ENCODE measurements at regions not wholly inside any gene's neighbourhood (a gene's known extent, or its start where the extent isn't known, plus 50 kb on each side); places are given as distances from the start of the nearest gene placed in this dataset.
A peak's percentile ranks its signal among the peaks of the same experiment; 100 is the strongest.
"Not testable (repeated sequence)": the region's sequence is repeated elsewhere in the genome, so short reads cannot be mapped to it uniquely, and the experiment has no call there.

GRCh38 chrX:128800138-128800537, 723.2 kb downstream of the SMARCA1 start:
- H3K4me3 ChIP-seq (ENCODE audit: low read depth, low read length): no peak overlapping the region
- TF ChIP-seq, protein P1, sequence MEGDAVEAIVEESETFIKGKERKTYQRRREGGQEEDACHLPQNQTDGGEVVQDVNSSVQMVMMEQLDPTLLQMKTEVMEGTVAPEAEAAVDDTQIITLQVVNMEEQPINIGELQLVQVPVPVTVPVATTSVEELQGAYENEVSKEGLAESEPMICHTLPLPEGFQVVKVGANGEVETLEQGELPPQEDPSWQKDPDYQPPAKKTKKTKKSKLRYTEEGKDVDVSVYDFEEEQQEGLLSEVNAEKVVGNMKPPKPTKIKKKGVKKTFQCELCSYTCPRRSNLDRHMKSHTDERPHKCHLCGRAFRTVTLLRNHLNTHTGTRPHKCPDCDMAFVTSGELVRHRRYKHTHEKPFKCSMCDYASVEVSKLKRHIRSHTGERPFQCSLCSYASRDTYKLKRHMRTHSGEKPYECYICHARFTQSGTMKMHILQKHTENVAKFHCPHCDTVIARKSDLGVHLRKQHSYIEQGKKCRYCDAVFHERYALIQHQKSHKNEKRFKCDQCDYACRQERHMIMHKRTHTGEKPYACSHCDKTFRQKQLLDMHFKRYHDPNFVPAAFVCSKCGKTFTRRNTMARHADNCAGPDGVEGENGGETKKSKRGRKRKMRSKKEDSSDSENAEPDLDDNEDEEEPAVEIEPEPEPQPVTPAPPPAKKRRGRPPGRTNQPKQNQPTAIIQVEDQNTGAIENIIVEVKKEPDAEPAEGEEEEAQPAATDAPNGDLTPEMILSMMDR (IDR thresholded peaks at IDR 0.05; ENCODE audit: insufficient read depth, low read depth, low read length): no peak
- DNase-seq (ENCODE audit: low read depth): no peak

- not testable (repeated sequence) for H3K4me3 ChIP-seq (ENCODE audit: low read depth, low read length); DNase-seq (ENCODE audit: low read depth)
Observed at GRCh38 chrX:128783139-128783538, 730.9 kb upstream of the ACTRT1 start.

DNA sequence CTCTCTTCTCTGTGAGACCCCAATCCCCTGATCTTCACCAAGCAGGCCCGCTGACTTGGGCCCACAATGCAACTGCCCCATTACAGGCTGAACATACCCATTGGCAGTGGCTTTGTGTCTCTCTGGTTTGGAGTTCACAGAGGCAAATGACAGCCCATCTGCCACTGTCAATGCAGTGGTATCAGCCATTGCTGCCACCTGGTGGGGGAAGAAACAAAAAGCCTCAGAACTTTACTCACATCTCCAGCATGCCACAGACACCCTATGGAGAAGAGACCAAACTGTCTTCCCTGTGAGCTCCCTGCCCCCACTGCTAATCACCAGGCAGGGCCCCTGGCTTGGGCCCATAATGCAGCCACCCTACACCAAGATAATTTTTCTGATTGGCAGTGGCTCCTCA, 729.3 kb upstream of the ACTRT1 start:
- H3K4me3 ChIP-seq (ENCODE audit: low read depth, low read length): no peak overlapping the region
- no peak for DNase-seq (ENCODE audit: low read depth)
- TF ChIP-seq, protein P1 (IDR thresholded peaks at IDR 0.05; ENCODE audit: insufficient read depth, low read depth, low read length): no peak

DNA sequence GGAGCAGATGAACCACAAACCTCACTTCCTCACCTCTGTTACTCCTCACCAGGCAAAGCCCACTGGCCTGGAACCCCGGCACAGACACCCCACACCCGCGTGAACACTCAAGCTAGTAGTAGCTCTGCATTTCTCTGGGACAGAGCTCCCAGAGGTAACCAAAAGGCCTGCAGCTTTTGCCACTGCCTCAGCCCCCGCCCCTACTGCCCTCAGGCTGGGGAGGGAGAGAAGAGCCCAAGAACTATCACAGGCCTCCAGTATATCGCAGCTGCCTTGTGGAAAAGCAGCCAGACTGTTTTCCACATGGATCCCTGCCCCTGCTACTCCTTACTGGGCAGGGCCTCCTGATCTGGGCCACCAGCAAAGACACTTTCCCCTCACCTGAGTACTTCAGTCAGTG, 728.7 kb upstream of the ACTRT1 start:
- no peak for DNase-seq (ENCODE audit: low read depth)
- no peak overlapping the region for H3K4me3 ChIP-seq (ENCODE audit: low read depth, low read length)
- TF ChIP-seq, protein P1 (IDR thresholded peaks at IDR 0.05; ENCODE audit: insufficient read depth, low read depth, low read length): no peak

- peak; percentile 7 for DNase-seq (ENCODE audit: low read depth)
- TF ChIP-seq, protein P1 (IDR thresholded peaks at IDR 0.05; ENCODE audit: insufficient read depth, low read depth, low read length): no peak
- H3K4me3 ChIP-seq (ENCODE audit: low read depth, low read length): no peak overlapping the region
Observed at GRCh38 chrX:128769495-128769894, 717.3 kb upstream of the ACTRT1 start.

DNA sequence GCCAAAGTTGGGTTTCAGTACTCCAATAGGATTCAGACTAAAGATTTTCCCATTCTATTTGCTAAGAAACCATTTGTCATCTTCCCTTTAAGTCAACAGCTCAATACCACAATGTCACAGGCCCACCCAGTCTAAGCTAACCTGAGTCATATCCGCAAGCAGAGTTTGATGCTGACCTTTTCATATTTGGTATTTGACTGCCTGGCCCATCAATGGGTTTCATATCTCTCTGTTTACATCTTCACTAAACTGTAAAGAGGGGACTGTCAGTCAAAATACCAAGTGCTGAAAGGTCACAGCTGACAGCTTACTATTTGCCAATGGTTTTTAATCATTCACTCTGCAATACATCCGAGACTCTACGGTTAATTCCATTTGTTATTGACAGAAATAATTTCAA, 707.5 kb upstream of the ACTRT1 start:
- TF ChIP-seq, protein P1 (IDR thresholded peaks at IDR 0.05; ENCODE audit: insufficient read depth, low read depth, low read length): no peak
- no peak overlapping the region for H3K4me3 ChIP-seq (ENCODE audit: low read depth, low read length)
- DNase-seq (ENCODE audit: low read depth): no peak

DNA sequence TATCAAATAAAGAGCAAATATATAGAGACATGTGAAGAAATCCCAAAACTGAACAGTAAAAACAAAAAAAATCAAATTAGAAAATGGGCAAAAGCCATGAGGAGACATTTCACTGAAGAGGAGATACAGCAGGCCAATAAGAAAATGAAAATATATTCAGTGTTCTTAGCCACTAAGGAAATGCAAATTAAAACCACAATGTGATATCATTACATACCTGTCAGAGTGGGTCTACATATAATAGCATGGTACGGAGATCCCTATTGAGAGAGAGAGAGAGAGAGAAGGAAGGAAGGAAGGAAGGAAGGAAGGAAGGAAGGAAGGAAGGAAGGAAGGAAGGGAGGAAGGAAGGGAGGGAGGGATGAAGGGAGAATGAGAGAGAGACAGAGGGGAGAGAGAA, 707.0 kb upstream of the ACTRT1 start:
- no peak overlapping the region for H3K4me3 ChIP-seq (ENCODE audit: low read depth, low read length)
- DNase-seq (ENCODE audit: low read depth): no peak
- TF ChIP-seq, protein P1 (IDR thresholded peaks at IDR 0.05; ENCODE audit: insufficient read depth, low read depth, low read length): no peak

Data from fibroblast of villous mesenchyme (primary cell).